B cell (primary cell): ENCODE measurements at regions not wholly inside any gene's neighbourhood (a gene's known extent, or its start where the extent isn't known, plus 50 kb on each side); places are given as distances from the start of the nearest gene placed in this dataset.

Experiments
- ATAC-seq: fragments of 200-7000 bp; cut with Tn5 transposase; one replicate; pipeline ENCODE4 v1.10.0; 2021; ENCODE audit warnings: low read depth, mild to moderate bottlenecking, moderate number of reproducible peaks, moderate library complexity
- CTCF ChIA-PET: fragments of 350-600 bp; sonication (Branson Sonifier 250); formaldehyde crosslinking; loops from one replicate; lab custom pipeline; 2021; ENCODE audit warnings: antibody characterized with exemption, inconsistent platforms; lab: Charles Lee
- POLR2A ChIA-PET: fragments of 350-600 bp; sonication (Branson Sonifier 250); formaldehyde crosslinking; loops from one replicate; lab custom pipeline; 2021; ENCODE audit warnings: antibody characterized with exemption; lab: Charles Lee
- DNase-seq: peaks from one replicate; pipeline ENCODE4 v3.0.0; 2013
- H2AFZ ChIP-seq: 2 replicates; pipeline ENCODE4 v1.6.1; 2012; ENCODE audit warnings: mild to moderate bottlenecking, low read depth, low read length; ENCODE audit not compliant: insufficient read depth, poor library complexity, severe bottlenecking
- H3K27ac ChIP-seq, 2 donors: 1 replicate in 1 of 2; 2 replicates in 1 of 2; pipeline ENCODE4 v1.5.1; 2012 to 2013; ENCODE audit warnings: low read length in 2 of 2, mild to moderate bottlenecking in 2 of 2, moderate library complexity in 1 of 2
- H3K27me3 ChIP-seq, 4 experiments: fragments of 200-600 bp in 1 of 4; sonication (generic) in 1 of 4; replicated peaks in 1 of 4; 1 replicate in 2 of 4; 2 replicates in 2 of 4; pipeline versions ENCODE4 v1.6.1 to v1.7.0; 2013 to 2016; ENCODE audit warnings: low read length in 3 of 4, mild to moderate bottlenecking in 2 of 4, mixed read lengths in 1 of 4, moderate library complexity in 1 of 4; ENCODE audit not compliant: insufficient read depth in 4 of 4, control insufficient read depth in 3 of 4; ENCODE audit errors: control extremely low read depth in 1 of 4
- H3K36me3 ChIP-seq, 2 experiments: replicated peaks in 1 of 2; 1 replicate in 1 of 2; 2 replicates in 1 of 2; pipeline versions ENCODE4 v1.6.1 to v1.7.1; 2013; ENCODE audit warnings: low read length in 1 of 2; ENCODE audit not compliant: insufficient read depth in 2 of 2, control insufficient read depth in 1 of 2; ENCODE audit errors: control extremely low read depth in 1 of 2, extremely low read depth in 1 of 2
- H3K4me1 ChIP-seq, 2 donors: fragments of 200-600 bp in 1 of 2; sonication (generic) in 1 of 2; 1 replicate in 1 of 2; 2 replicates in 1 of 2; pipeline versions ENCODE4 v1.5.1 to v1.6.1; 2013 to 2017; ENCODE audit warnings: low read length in 2 of 2; ENCODE audit not compliant: control insufficient read depth in 2 of 2, insufficient read depth in 2 of 2
- H3K4me2 ChIP-seq: replicated peaks from 2 replicates; pipeline ENCODE3; 2012; ENCODE audit warnings: mild to moderate bottlenecking, low read depth, low read length; ENCODE audit not compliant: poor library complexity, severe bottlenecking
- H3K4me3 ChIP-seq, 5 experiments: fragments of 200-600 bp in 1 of 5; sonication (generic) in 1 of 5; 1 replicate in 3 of 5; 2 replicates in 2 of 5; pipeline versions ENCODE4 v1.5.1 to v1.7.0; 2011 to 2016; ENCODE audit warnings: low read length in 4 of 5, mild to moderate bottlenecking in 4 of 5, low read depth in 2 of 5, control low read depth in 1 of 5, moderate library complexity in 1 of 5; ENCODE audit not compliant: insufficient read depth in 1 of 5; ENCODE audit errors: control extremely low read depth in 1 of 5, extremely low read depth in 1 of 5
- H3K79me2 ChIP-seq: fragments of 200-600 bp; sonication (generic); one replicate; pipeline ENCODE4 v1.6.0; 2016; ENCODE audit warnings: low read length; ENCODE audit not compliant: control insufficient read depth, insufficient read depth
- H3K9ac ChIP-seq: fragments of 200-600 bp; sonication (generic); 2 replicates; pipeline ENCODE4 v1.6.1; 2017; ENCODE audit warnings: mild to moderate bottlenecking, low read length, moderate library complexity
- H3K9me3 ChIP-seq, 3 donors: one replicate each; pipeline versions ENCODE4 v1.6.1 to v1.7.1; 2013; ENCODE audit warnings: low read length in 2 of 3; ENCODE audit not compliant: control insufficient read depth in 2 of 3, insufficient read depth in 1 of 3; ENCODE audit errors: control extremely low read depth in 1 of 3
- H4K20me1 ChIP-seq: 2 replicates; pipeline ENCODE4 v1.6.0; 2012; ENCODE audit warnings: mild to moderate bottlenecking, low read length; ENCODE audit not compliant: insufficient read depth, control insufficient read depth, poor library complexity, severe bottlenecking
- H3K27ac Mint-ChIP-seq: one replicate; pipeline ENCODE4 v1.8.0; 2021; ENCODE audit warnings: mixed read lengths
- H3K27me3 Mint-ChIP-seq: one replicate; pipeline ENCODE4 v1.8.0; 2021; ENCODE audit warnings: mixed read lengths
- H3K4me1 Mint-ChIP-seq: one replicate; pipeline ENCODE4 v1.8.0; 2021; ENCODE audit warnings: mixed read lengths
- H3K4me3 Mint-ChIP-seq: one replicate; pipeline ENCODE4 v1.8.0; 2021; ENCODE audit warnings: mixed read lengths
- H3K9me3 Mint-ChIP-seq: one replicate; pipeline ENCODE4 v1.8.0; 2022; ENCODE audit warnings: mixed read lengths; ENCODE audit not compliant: insufficient read depth
- EZH2 ChIP-seq: IDR thresholded peaks from 2 replicates; pipeline ENCODE4 v1.6.1; 2012; ENCODE audit warnings: borderline replicate concordance, low read depth, mild to moderate bottlenecking, moderate library complexity, low read length; ENCODE audit not compliant: insufficient read depth, poor library complexity, severe bottlenecking
- WGBS: methylation state at CpG from one replicate; pipeline ENCODE4 v1.1.5; 2013; ENCODE audit warnings: missing lambda C conversion rate; ENCODE audit not compliant: insufficient coverage; 5-methylcytosine and 5-hydroxymethylcytosine counted together
- intact Hi-C: fragments of 100-400 bp; cut with micrococcal nuclease; formaldehyde crosslinking; loops from one replicate; pipeline ENCODE4 v1.10.0; 2022
- TF ChIP-seq, protein P1 (sequence below): fragments of 200-600 bp; IDR thresholded peaks from one replicate; pipeline ENCODE4 v1.8.0; 2022; ENCODE audit warnings: antibody characterized with exemption, mild to moderate bottlenecking

DNA sequence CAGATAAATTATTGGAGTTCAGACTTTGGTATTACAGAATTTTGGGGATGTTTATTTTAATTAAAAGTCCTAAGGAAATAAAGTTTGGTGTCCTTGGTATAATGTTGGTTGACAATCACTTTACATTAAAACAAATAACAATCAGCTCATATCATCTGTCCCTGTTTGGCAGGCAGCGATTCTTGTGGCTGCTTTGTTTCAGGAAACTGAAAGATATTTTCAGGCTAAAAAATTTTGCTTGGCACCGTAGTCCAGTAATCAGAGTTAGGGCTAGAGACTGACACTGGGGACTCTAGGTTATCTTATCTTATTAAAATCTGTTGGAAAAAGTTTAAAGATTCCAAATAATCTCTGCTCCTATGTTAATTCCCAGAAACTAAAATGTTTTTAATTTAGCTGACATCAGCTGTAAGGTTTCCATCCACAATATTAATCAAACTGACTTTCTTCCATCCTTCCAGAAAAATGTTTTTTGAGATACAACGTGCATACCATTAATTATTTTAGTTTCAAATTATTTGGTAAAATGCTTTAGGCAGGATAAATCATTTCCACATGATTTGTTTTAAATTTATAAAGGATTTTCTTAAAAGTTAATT, 97.6 kb downstream of the ZIC5 start:
- intact Hi-C loops, result no loop called here
- Histone ChIP-seq H3K27ac (no peak overlapping the region), H3K4me2 (no peak overlapping the region), H3K4me3 (no peak overlapping the region), H3K4me1 (peaks cover 0 to 5% of the 10 kb centered on the region in 2 donors), H3K9ac (no peak overlapping the region), H4K20me1 (no peaks in the 10 kb centered on the region), H3K79me2 (no peaks in the 10 kb centered on the region), H2AFZ (no peak overlapping the region), H3K27me3 (no peaks in the 10 kb centered on the region), H3K36me3 (no peaks in the 10 kb centered on the region), H3K9me3 (no peaks in the 10 kb centered on the region)
- Mint-ChIP-seq H3K4me3 (no peak overlapping the region), H3K9me3 (no peaks in the 10 kb centered on the region), H3K27me3 (no peaks in the 10 kb centered on the region), H3K4me1 (peaks cover 9% of the 10 kb centered on the region), H3K27ac (no peak overlapping the region)
- POLR2A ChIA-PET, result no interaction called here
- TF ChIP-seq EZH2, result no peak
- TF ChIP-seq, protein P1, sequence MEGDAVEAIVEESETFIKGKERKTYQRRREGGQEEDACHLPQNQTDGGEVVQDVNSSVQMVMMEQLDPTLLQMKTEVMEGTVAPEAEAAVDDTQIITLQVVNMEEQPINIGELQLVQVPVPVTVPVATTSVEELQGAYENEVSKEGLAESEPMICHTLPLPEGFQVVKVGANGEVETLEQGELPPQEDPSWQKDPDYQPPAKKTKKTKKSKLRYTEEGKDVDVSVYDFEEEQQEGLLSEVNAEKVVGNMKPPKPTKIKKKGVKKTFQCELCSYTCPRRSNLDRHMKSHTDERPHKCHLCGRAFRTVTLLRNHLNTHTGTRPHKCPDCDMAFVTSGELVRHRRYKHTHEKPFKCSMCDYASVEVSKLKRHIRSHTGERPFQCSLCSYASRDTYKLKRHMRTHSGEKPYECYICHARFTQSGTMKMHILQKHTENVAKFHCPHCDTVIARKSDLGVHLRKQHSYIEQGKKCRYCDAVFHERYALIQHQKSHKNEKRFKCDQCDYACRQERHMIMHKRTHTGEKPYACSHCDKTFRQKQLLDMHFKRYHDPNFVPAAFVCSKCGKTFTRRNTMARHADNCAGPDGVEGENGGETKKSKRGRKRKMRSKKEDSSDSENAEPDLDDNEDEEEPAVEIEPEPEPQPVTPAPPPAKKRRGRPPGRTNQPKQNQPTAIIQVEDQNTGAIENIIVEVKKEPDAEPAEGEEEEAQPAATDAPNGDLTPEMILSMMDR, result no peak
- WGBS, result no CpG with 5 or more reads among the region's 3 CpGs
- no peak for DNase-seq
- CTCF ChIA-PET, result no interaction called here
- ATAC-seq, result no peak

GRCh38 chr13:99873141-99873540, 98.4 kb downstream of the ZIC5 start:
- no peak overlapping the region for H3K27ac Mint-ChIP-seq
- Histone ChIP-seq H3K79me2 (no peaks in the 10 kb centered on the region), H3K4me2 (no peak overlapping the region), H2AFZ (no peak overlapping the region), H3K27me3 (no peaks in the 10 kb centered on the region), H3K9me3 (no peaks in the 10 kb centered on the region), H3K4me3 (no peak overlapping the region), H3K27ac (no peak overlapping the region), H4K20me1 (no peaks in the 10 kb centered on the region), H3K9ac (no peak overlapping the region), H3K36me3 (no peaks in the 10 kb centered on the region), H3K4me1 (peaks cover 0 to 5% of the 10 kb centered on the region in 2 donors)
- DNase-seq, result no peak
- CTCF ChIA-PET, result no interaction called here
- H3K9me3 Mint-ChIP-seq, result no peaks in the 10 kb centered on the region
- H3K4me3 Mint-ChIP-seq, result no peak overlapping the region
- WGBS, result no CpG with 5 or more reads among the region's 2 CpGs
- intact Hi-C loops, result no loop called here
- H3K4me1 Mint-ChIP-seq, result peaks cover 9% of the 10 kb centered on the region
- POLR2A ChIA-PET, result no interaction called here
- TF ChIP-seq, protein P1, result no peak
- no peak for TF ChIP-seq EZH2
- H3K27me3 Mint-ChIP-seq, result no peaks in the 10 kb centered on the region
- ATAC-seq, result no peak
